GM12891 (cell line): ENCODE measurements at regions not wholly inside any gene's neighbourhood (a gene's known extent, or its start where the extent isn't known, plus 50 kb on each side); places are given as distances from the start of the nearest gene placed in this dataset.

Source experiments
- POLR2A ChIP-seq: IDR thresholded peaks from 2 replicates; pipeline ENCODE4 v1.6.1; 2011; ENCODE audit warnings: low read depth, low read length, control low read depth
- POLR2AphosphoS5 ChIP-seq: IDR thresholded peaks from 2 replicates; pipeline ENCODE4 v1.6.1; 2011; ENCODE audit warnings: low read depth, low read length, control low read depth

GRCh38 chr15:77791941-77792340 lies 159.2 kb upstream of the LINGO1 start:
- TF ChIP-seq POLR2AphosphoS5 (no peak), POLR2A (no peak)
